ENCODE measurements at regions not wholly inside any gene's neighbourhood (a gene's known extent, or its start where the extent isn't known, plus 50 kb on each side); places are given as distances from the start of the nearest gene placed in this dataset.

DNA sequence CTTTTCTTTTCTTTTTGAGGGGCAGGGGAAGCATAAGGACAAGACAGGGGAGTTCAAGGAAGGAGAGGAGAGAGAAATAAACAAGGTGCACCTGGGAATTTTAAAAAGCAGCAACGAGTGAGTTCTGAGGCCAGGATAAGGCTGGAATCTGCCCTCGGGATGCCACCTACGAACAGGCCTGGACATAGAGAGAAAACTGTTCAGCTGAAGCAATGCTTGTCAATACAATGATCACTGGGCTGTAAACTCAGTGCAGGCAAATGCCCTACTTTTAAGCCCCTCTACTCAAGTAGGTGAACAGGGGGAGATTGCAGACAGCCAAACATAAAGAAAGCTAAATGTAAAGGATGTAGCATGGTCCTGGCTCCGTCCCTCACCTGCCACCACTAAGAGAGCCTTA lies 330.5 kb downstream of the ETAA1 start:
- Histone ChIP-seq H2AFZ (ENCODE audit: low read length) (no peak overlapping the region), H3K79me2 (ENCODE audit: insufficient read depth, low read length) (no peaks in the 10 kb centered on the region), H3K9me2 (ENCODE audit: low read depth, low read length) (no peaks in the 10 kb centered on the region), H3K4me1 (ENCODE audit: insufficient read depth, low read length, severe bottlenecking) (no peaks in the 10 kb centered on the region), H3K27ac (ENCODE audit: low read depth, low read length, poor library complexity, severe bottlenecking) (no peak overlapping the region), H4K20me1 (ENCODE audit: insufficient read depth, low read length) (no peaks in the 10 kb centered on the region), H3K9me3 (ENCODE audit: low read length) (no peaks in the 10 kb centered on the region), H3K9ac (ENCODE audit: low read length) (no peak overlapping the region), H3K27me3 (ENCODE audit: insufficient read depth, low read length) (no peaks in the 10 kb centered on the region), H3K4me3 (ENCODE audit: low read depth, low read length, poor library complexity, severe bottlenecking) (no peak overlapping the region), H3K36me3 (ENCODE audit: insufficient read depth, low read length) (no peaks in the 10 kb centered on the region), H3K4me2 (ENCODE audit: low read length) (no peak overlapping the region), H3F3A (ENCODE audit: insufficient read depth, low read length) (no peaks in the 10 kb centered on the region)
- TF ChIP-seq, protein P1, sequence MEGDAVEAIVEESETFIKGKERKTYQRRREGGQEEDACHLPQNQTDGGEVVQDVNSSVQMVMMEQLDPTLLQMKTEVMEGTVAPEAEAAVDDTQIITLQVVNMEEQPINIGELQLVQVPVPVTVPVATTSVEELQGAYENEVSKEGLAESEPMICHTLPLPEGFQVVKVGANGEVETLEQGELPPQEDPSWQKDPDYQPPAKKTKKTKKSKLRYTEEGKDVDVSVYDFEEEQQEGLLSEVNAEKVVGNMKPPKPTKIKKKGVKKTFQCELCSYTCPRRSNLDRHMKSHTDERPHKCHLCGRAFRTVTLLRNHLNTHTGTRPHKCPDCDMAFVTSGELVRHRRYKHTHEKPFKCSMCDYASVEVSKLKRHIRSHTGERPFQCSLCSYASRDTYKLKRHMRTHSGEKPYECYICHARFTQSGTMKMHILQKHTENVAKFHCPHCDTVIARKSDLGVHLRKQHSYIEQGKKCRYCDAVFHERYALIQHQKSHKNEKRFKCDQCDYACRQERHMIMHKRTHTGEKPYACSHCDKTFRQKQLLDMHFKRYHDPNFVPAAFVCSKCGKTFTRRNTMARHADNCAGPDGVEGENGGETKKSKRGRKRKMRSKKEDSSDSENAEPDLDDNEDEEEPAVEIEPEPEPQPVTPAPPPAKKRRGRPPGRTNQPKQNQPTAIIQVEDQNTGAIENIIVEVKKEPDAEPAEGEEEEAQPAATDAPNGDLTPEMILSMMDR (IDR thresholded peaks at IDR 0.05; ENCODE audit: low read length), result no peak
- TF ChIP-seq EZH2 (IDR thresholded peaks at IDR 0.05; ENCODE audit: borderline replicate concordance, low read length), result no peak

DNA sequence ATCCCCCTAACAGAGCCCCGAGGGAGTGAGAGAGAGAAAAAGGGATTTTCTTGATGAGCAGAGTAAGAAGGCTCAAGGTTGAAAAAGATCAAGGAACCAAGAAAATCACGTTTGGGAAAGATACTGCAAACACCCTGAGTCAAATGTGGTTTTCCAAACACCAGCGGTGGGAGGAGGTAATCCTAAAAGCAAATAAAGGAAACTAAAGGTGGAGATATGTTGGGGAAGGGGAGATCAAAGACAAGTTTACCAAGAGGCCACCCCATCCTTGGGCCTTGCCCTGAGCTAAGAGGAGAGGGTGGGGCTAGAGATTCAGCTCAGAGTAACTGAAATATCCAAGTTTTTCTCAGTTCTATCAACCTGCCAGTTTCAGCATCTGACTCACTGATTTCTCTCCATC lies 332.3 kb downstream of the ETAA1 start:
- H3F3A ChIP-seq (ENCODE audit: insufficient read depth, low read length), result no peaks in the 10 kb centered on the region
- no peak for TF ChIP-seq EZH2 (IDR thresholded peaks at IDR 0.05; ENCODE audit: borderline replicate concordance, low read length)
- TF ChIP-seq, protein P1 (IDR thresholded peaks at IDR 0.05; ENCODE audit: low read length), result no peak
- no peaks in the 10 kb centered on the region for H3K9me3 ChIP-seq (ENCODE audit: low read length)
- H3K9ac ChIP-seq (ENCODE audit: low read length), result no peak overlapping the region
- no peak overlapping the region for H3K27ac ChIP-seq (ENCODE audit: low read depth, low read length, poor library complexity, severe bottlenecking)
- H3K9me2 ChIP-seq (ENCODE audit: low read depth, low read length), result no peaks in the 10 kb centered on the region
- H3K36me3 ChIP-seq (ENCODE audit: insufficient read depth, low read length), result no peaks in the 10 kb centered on the region
- no peak overlapping the region for H3K4me3 ChIP-seq (ENCODE audit: low read depth, low read length, poor library complexity, severe bottlenecking)
- H3K4me1 ChIP-seq (ENCODE audit: insufficient read depth, low read length, severe bottlenecking), result no peaks in the 10 kb centered on the region
- H2AFZ ChIP-seq (ENCODE audit: low read length), result no peak overlapping the region
- no peak overlapping the region for H3K4me2 ChIP-seq (ENCODE audit: low read length)
- no peaks in the 10 kb centered on the region for H3K27me3 ChIP-seq (ENCODE audit: insufficient read depth, low read length)
- no peaks in the 10 kb centered on the region for H4K20me1 ChIP-seq (ENCODE audit: insufficient read depth, low read length)
- no peaks in the 10 kb centered on the region for H3K79me2 ChIP-seq (ENCODE audit: insufficient read depth, low read length)

DNA sequence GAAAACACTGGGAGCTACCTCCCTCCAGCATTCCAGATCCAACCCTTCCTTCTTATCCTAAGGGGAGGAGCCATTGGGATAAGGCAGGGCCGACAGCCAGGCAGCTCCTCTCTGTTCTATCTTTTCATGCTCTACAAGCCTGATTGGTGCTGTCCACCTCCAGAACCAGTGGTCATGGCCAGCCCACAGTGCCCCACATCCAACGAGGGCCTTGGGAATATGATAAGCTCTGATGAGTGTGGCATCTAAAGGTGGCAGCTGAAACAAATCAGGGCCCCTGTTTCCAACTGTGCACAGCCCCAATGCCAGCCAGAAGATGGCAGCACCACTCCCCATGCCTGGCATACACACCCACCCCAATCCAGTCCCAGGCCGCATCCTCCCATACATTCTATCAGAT lies 329.3 kb downstream of the C1D start:
- Histone ChIP-seq H2AFZ (ENCODE audit: low read length) (no peak overlapping the region), H3K9me3 (ENCODE audit: low read length) (no peaks in the 10 kb centered on the region), H3K36me3 (ENCODE audit: insufficient read depth, low read length) (no peaks in the 10 kb centered on the region), H3K27me3 (ENCODE audit: insufficient read depth, low read length) (no peaks in the 10 kb centered on the region), H3K9ac (ENCODE audit: low read length) (no peak overlapping the region), H3K4me1 (ENCODE audit: insufficient read depth, low read length, severe bottlenecking) (no peaks in the 10 kb centered on the region), H3K27ac (ENCODE audit: low read depth, low read length, poor library complexity, severe bottlenecking) (no peak overlapping the region), H3K9me2 (ENCODE audit: low read depth, low read length) (no peaks in the 10 kb centered on the region), H4K20me1 (ENCODE audit: insufficient read depth, low read length) (no peaks in the 10 kb centered on the region), H3K4me3 (ENCODE audit: low read depth, low read length, poor library complexity, severe bottlenecking) (no peak overlapping the region), H3K4me2 (ENCODE audit: low read length) (no peak overlapping the region), H3K79me2 (ENCODE audit: insufficient read depth, low read length) (no peaks in the 10 kb centered on the region), H3F3A (ENCODE audit: insufficient read depth, low read length) (no peaks in the 10 kb centered on the region)
- no peak for TF ChIP-seq EZH2 (IDR thresholded peaks at IDR 0.05; ENCODE audit: borderline replicate concordance, low read length)
- TF ChIP-seq, protein P1 (IDR thresholded peaks at IDR 0.05; ENCODE audit: low read length), result peak; percentile 35; the same call in 1 of the 2 replicates

Measured in OCI-LY1 (cell line).